Liver (tissue), 8 donors: ENCODE measurements at regions not wholly inside any gene's neighbourhood (a gene's known extent, or its start where the extent isn't known, plus 50 kb on each side); places are given as distances from the start of the nearest gene placed in this dataset.

Source experiments
- DNase-seq: peaks from one replicate; pipeline ENCODE4 v3.0.0-alpha.2; 2017; ENCODE audit warnings: low spot score
- H3K27ac ChIP-seq, 2 donors: one replicate each; pipeline ENCODE4 v1.7.0; 2013; ENCODE audit warnings: inconsistent platforms in 2 of 2, low read length in 2 of 2, control low read depth in 1 of 2, low read depth in 1 of 2, mild to moderate bottlenecking in 1 of 2
- H3K27me3 ChIP-seq, 4 donors: one replicate each; pipeline versions ENCODE4 v1.6.1 to v1.7.0; 2013; ENCODE audit warnings: low read length in 3 of 4, inconsistent platforms in 1 of 4, mild to moderate bottlenecking in 1 of 4, moderate library complexity in 1 of 4; ENCODE audit not compliant: control insufficient read depth in 4 of 4, insufficient read depth in 4 of 4
- H3K36me3 ChIP-seq, 4 donors: one replicate each; pipeline versions ENCODE4 v1.6.1 to v1.7.0; 2013; ENCODE audit warnings: low read length in 3 of 4, mild to moderate bottlenecking in 3 of 4, low read depth in 1 of 4, moderate library complexity in 1 of 4; ENCODE audit not compliant: control insufficient read depth in 4 of 4, insufficient read depth in 3 of 4
- H3K4me1 ChIP-seq, 4 donors: one replicate each; pipeline versions ENCODE4 v1.6.1 to v1.7.0; 2013; ENCODE audit warnings: low read length in 3 of 4, mild to moderate bottlenecking in 3 of 4, moderate library complexity in 1 of 4; ENCODE audit not compliant: control insufficient read depth in 4 of 4, insufficient read depth in 4 of 4
- H3K4me3 ChIP-seq, 3 donors: one replicate each; pipeline versions ENCODE4 v1.6.1 to v1.7.0; 2013; ENCODE audit warnings: low read length in 3 of 3, control low read depth in 1 of 3, low read depth in 1 of 3, mild to moderate bottlenecking in 1 of 3
- H3K9ac ChIP-seq, 2 donors: one replicate each; pipeline ENCODE4 v1.7.0; 2013; ENCODE audit warnings: low read length in 2 of 2, mild to moderate bottlenecking in 2 of 2, moderate library complexity in 2 of 2, control low read depth in 1 of 2, low read depth in 1 of 2
- H3K9me3 ChIP-seq, 4 donors: one replicate each; pipeline versions ENCODE4 v1.6.1 to v1.7.0; 2013; ENCODE audit warnings: low read length in 3 of 4; ENCODE audit not compliant: control insufficient read depth in 4 of 4
- ATF3 ChIP-seq: IDR thresholded peaks from 2 replicates; pipeline ENCODE4 v1.6.1; 2016; ENCODE audit warnings: antibody characterized with exemption
- EGR1 ChIP-seq, 2 donors: IDR thresholded peaks; 2 replicates each; pipeline ENCODE4 v1.6.1; 2016 to 2018; ENCODE audit warnings: antibody characterized with exemption in 2 of 2, low read depth in 2 of 2
- FOXA1 ChIP-seq: IDR thresholded peaks from 2 replicates; pipeline ENCODE4 v1.6.1; 2016; ENCODE audit warnings: antibody characterized with exemption
- FOXA2 ChIP-seq: IDR thresholded peaks from 2 replicates; pipeline ENCODE4 v1.6.1; 2016; ENCODE audit warnings: antibody characterized with exemption
- GABPA ChIP-seq, 2 donors: IDR thresholded peaks in 1 of 2; conservative IDR thresholded peaks in 1 of 2; 2 replicates each; pipeline ENCODE4 v1.6.1; 2016; ENCODE audit warnings: antibody characterized with exemption in 2 of 2, mild to moderate bottlenecking in 1 of 2, moderate library complexity in 1 of 2
- HNF4A ChIP-seq, 2 donors: conservative IDR thresholded peaks; 2 replicates each; pipeline ENCODE4 v1.6.1; 2016; ENCODE audit warnings: antibody characterized with exemption in 2 of 2, mild to moderate bottlenecking in 2 of 2
- HNF4G ChIP-seq: IDR thresholded peaks from 2 replicates; pipeline ENCODE4 v1.6.1; 2016; ENCODE audit warnings: antibody characterized with exemption
- JUND ChIP-seq, 2 donors: IDR thresholded peaks; 2 replicates each; pipeline ENCODE4 v1.6.1; 2016; ENCODE audit warnings: antibody characterized with exemption in 2 of 2
- MAX ChIP-seq: IDR thresholded peaks from 2 replicates; pipeline ENCODE4 v1.6.1; 2016; ENCODE audit warnings: antibody characterized with exemption
- NR2F2 ChIP-seq: IDR thresholded peaks from 2 replicates; pipeline ENCODE4 v1.6.1; 2016; ENCODE audit warnings: antibody characterized with exemption
- RAD21 ChIP-seq, 2 donors: IDR thresholded peaks; 2 replicates each; pipeline ENCODE4 v1.6.1; 2016; ENCODE audit warnings: antibody characterized with exemption in 2 of 2, mild to moderate bottlenecking in 2 of 2
- RXRA ChIP-seq, 2 donors: IDR thresholded peaks; 2 replicates each; pipeline ENCODE4 v1.6.1; 2017 to 2018; ENCODE audit warnings: antibody characterized with exemption in 2 of 2, mild to moderate bottlenecking in 1 of 2
- SP1 ChIP-seq: IDR thresholded peaks from 2 replicates; pipeline ENCODE4 v1.6.1; 2018; ENCODE audit warnings: antibody characterized with exemption, mild to moderate bottlenecking
- TAF1 ChIP-seq: conservative IDR thresholded peaks from 2 replicates; pipeline ENCODE4 v1.6.1; 2016; ENCODE audit warnings: antibody characterized with exemption, mild to moderate bottlenecking
- YY1 ChIP-seq: IDR thresholded peaks from 2 replicates; pipeline ENCODE4 v1.6.1; 2016; ENCODE audit warnings: antibody characterized with exemption, mild to moderate bottlenecking
- WGBS: extraction: QIAGEN DNeasy Blood & Tissue Kit; methylation state at CpG from one replicate; pipeline ENCODE4 v1.1.7; 2013; 5-methylcytosine and 5-hydroxymethylcytosine counted together
- TF ChIP-seq, protein P1 (sequence below): fragments of 150-350 bp; IDR thresholded peaks from 2 replicates; pipeline ENCODE4 v1.5.1; 2017; ENCODE audit warnings: improper control_type of control experiment, low read depth, low read length; ENCODE audit not compliant: missing input control
- TF ChIP-seq, protein P2 (sequence below): IDR thresholded peaks from 2 replicates; pipeline ENCODE4 v1.6.1; 2016; ENCODE audit warnings: antibody characterized with exemption
- donor health status: healthy.
- donor health status: healthy.
- donor health status: healthy.
- donor health status: healthy.
- donor health status: healthy.

DNA sequence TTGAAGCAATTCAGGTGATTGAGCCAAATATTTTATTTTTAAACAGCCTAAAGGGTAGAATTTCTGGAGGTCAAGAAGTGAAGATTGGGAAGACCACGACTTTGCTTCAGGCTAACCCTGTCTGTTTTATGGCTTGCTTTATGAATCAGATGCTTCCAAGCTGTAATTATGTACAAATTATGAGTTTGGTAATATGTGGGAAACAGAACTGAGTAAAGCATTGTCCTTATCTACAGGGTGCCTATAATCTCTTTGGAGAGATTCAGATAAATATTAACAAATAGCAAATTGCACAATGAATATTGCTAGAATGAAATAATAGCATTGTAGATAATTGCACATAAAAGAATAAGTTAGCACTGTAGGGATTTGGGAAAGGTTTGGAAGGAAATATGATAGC is 539.4 kb upstream of the CDH2 start:
- Histone ChIP-seq H3K36me3 (no peaks in the 10 kb centered on the region), H3K4me1 (no peaks in the 10 kb centered on the region), H3K9ac (no peak overlapping the region), H3K9me3 (no peaks in the 10 kb centered on the region), H3K4me3 (no peak overlapping the region), H3K27me3 (no peaks in the 10 kb centered on the region), H3K27ac (no peak overlapping the region)
- WGBS, result 63% methylated on average over 1 of the region's 1 CpG
- TF ChIP-seq YY1 (no peak), MAX (no peak), GABPA (IDR thresholded peaks at IDR 0.05 in 1 of 2, conservative IDR thresholded peaks at IDR 0.05 in 1 of 2) (no peak), ATF3 (no peak), HNF4G (no peak), RAD21 (IDR thresholded peaks at IDR 0.05) (no peak), EGR1 (IDR thresholded peaks at IDR 0.05; ENCODE audit: low read depth in 2 of 2) (no peak), FOXA1 (no peak), SP1 (no peak), RXRA (IDR thresholded peaks at IDR 0.05) (no peak), JUND (IDR thresholded peaks at IDR 0.05) (no peak)
- TF ChIP-seq, protein P1, sequence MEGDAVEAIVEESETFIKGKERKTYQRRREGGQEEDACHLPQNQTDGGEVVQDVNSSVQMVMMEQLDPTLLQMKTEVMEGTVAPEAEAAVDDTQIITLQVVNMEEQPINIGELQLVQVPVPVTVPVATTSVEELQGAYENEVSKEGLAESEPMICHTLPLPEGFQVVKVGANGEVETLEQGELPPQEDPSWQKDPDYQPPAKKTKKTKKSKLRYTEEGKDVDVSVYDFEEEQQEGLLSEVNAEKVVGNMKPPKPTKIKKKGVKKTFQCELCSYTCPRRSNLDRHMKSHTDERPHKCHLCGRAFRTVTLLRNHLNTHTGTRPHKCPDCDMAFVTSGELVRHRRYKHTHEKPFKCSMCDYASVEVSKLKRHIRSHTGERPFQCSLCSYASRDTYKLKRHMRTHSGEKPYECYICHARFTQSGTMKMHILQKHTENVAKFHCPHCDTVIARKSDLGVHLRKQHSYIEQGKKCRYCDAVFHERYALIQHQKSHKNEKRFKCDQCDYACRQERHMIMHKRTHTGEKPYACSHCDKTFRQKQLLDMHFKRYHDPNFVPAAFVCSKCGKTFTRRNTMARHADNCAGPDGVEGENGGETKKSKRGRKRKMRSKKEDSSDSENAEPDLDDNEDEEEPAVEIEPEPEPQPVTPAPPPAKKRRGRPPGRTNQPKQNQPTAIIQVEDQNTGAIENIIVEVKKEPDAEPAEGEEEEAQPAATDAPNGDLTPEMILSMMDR, result no peak
- TF ChIP-seq, protein P2, sequence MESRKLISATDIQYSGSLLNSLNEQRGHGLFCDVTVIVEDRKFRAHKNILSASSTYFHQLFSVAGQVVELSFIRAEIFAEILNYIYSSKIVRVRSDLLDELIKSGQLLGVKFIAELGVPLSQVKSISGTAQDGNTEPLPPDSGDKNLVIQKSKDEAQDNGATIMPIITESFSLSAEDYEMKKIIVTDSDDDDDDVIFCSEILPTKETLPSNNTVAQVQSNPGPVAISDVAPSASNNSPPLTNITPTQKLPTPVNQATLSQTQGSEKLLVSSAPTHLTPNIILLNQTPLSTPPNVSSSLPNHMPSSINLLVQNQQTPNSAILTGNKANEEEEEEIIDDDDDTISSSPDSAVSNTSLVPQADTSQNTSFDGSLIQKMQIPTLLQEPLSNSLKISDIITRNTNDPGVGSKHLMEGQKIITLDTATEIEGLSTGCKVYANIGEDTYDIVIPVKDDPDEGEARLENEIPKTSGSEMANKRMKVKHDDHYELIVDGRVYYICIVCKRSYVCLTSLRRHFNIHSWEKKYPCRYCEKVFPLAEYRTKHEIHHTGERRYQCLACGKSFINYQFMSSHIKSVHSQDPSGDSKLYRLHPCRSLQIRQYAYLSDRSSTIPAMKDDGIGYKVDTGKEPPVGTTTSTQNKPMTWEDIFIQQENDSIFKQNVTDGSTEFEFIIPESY, result no peak
- DNase-seq, result no peak

DNA sequence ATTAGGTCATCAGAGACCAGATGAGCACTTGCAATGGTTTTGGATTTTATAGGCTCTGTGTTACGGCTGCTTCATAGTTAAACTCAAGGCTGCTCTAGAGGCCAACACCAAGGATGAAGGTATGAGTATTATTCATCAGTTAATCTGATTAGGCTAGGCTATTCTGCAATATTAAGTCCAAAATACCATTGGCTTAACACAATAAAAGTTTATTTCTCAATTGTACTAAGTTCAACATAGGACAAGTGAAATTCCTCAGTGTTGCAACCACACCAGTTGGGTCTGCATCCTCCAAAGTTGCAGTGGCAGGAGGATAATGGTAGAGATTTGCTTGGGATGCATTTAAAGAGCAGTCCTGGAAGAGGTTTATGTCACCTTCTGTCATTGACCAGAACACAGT is 538.3 kb upstream of the CDH2 start:
- DNase-seq, result no peak

More for the DNA sequence above, 538.3 kb upstream of the CDH2 start:
- no peaks in the 10 kb centered on the region for H3K4me1 ChIP-seq
- no peak overlapping the region for H3K27ac ChIP-seq
- H3K9ac ChIP-seq, result no peak overlapping the region
- no peaks in the 10 kb centered on the region for H3K27me3 ChIP-seq
- TF ChIP-seq JUND (IDR thresholded peaks at IDR 0.05), result no peak
- no peak for TF ChIP-seq HNF4A (conservative IDR thresholded peaks at IDR 0.05)
- TF ChIP-seq TAF1, result no peak
- TF ChIP-seq EGR1 (IDR thresholded peaks at IDR 0.05; ENCODE audit: low read depth in 2 of 2), result no peak
- TF ChIP-seq GABPA (IDR thresholded peaks at IDR 0.05 in 1 of 2, conservative IDR thresholded peaks at IDR 0.05 in 1 of 2), result no peak
- TF ChIP-seq, protein P2, result no peak
- TF ChIP-seq NR2F2, result no peak
- no peak for TF ChIP-seq FOXA2
- no peak for TF ChIP-seq HNF4G
- no peak for TF ChIP-seq RXRA (IDR thresholded peaks at IDR 0.05)
- no peak for TF ChIP-seq FOXA1
- TF ChIP-seq MAX, result no peak
- TF ChIP-seq, protein P1, result no peak
- no peak for TF ChIP-seq ATF3
- no peaks in the 10 kb centered on the region for H3K36me3 ChIP-seq
- 95% methylated on average over 1 of the region's 1 CpG for WGBS
- no peaks in the 10 kb centered on the region for H3K9me3 ChIP-seq
- H3K4me3 ChIP-seq, result no peak overlapping the region
